ENCODE measurements at regions not wholly inside any gene's neighbourhood (a gene's known extent, or its start where the extent isn't known, plus 50 kb on each side); places are given as distances from the start of the nearest gene placed in this dataset.

DNA sequence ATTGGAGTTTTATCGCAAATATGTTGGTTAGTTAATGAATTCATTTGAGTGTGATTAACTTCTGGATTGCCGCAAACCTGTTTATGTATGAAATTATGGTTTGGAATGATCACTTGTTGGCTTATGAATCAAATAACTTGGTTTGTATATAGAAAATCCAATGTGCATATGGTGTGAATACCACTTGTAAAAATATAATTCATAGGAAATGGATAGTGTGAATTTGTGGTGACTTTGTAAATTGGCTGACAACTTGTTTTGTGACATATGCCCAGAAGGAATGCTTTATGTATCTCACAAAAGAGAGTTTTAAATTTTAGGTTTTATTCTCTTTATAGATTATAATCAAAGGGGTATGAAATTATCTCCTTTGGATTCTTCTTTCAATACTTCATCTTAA lies 436.2 kb downstream of the EPHA5 start:
- TF ChIP-seq, protein P1, sequence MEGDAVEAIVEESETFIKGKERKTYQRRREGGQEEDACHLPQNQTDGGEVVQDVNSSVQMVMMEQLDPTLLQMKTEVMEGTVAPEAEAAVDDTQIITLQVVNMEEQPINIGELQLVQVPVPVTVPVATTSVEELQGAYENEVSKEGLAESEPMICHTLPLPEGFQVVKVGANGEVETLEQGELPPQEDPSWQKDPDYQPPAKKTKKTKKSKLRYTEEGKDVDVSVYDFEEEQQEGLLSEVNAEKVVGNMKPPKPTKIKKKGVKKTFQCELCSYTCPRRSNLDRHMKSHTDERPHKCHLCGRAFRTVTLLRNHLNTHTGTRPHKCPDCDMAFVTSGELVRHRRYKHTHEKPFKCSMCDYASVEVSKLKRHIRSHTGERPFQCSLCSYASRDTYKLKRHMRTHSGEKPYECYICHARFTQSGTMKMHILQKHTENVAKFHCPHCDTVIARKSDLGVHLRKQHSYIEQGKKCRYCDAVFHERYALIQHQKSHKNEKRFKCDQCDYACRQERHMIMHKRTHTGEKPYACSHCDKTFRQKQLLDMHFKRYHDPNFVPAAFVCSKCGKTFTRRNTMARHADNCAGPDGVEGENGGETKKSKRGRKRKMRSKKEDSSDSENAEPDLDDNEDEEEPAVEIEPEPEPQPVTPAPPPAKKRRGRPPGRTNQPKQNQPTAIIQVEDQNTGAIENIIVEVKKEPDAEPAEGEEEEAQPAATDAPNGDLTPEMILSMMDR (IDR thresholded peaks at IDR 0.05): no peak
- TF ChIP-seq POLR2A (IDR thresholded peaks at IDR 0.05): no peak

Data from Peyer's patch (tissue), 4 donors.